ENCODE measurements at regions not wholly inside any gene's neighbourhood (a gene's known extent, or its start where the extent isn't known, plus 50 kb on each side); places are given as distances from the start of the nearest gene placed in this dataset.
"Not testable (repeated sequence)": the region's sequence is repeated elsewhere in the genome, so short reads cannot be mapped to it uniquely, and the experiment has no call there.

DNA sequence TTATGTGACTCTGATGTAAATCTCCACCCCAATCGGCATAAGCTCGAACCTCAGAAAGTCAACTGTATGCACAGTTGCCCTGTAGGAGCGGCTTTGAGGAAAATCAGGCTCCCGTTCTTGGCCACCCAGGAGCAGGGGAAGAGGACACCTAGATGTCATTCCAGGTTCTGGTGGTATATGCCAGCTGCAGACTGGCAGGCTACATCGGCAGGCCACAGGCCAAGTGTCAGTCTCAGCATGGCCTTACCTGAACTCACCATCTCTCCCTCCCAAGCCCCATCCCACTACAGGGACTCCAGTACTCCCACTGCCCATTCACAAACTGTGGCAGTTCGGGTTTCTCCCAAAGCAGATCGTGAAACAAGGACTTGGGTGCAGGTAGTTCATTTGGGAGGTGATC is 428.1 kb downstream of the BCOR start:
- DNase-seq (ENCODE audit: low spot score), result no peak

DNA sequence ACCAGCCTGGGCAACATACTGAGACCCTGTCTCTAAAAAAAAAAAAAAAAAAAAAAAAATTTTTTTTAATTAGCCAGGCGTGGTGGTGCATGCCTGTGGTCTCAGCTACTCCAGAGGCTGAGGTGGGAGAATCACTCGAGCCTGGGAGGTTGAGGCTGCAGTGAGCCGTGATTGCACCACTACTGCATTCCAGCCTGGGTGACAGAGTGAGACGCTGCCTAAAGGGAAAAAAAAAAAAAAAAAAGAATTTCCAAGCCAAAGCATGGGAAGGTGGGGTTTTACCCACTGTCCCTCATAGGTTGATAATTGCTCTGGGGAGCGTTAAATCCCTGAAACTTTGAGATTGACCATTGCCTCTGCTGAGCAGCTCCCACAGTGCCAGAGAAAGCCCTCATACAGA is 427.5 kb downstream of the BCOR start:
- no peak for DNase-seq (ENCODE audit: low spot score)

DNA sequence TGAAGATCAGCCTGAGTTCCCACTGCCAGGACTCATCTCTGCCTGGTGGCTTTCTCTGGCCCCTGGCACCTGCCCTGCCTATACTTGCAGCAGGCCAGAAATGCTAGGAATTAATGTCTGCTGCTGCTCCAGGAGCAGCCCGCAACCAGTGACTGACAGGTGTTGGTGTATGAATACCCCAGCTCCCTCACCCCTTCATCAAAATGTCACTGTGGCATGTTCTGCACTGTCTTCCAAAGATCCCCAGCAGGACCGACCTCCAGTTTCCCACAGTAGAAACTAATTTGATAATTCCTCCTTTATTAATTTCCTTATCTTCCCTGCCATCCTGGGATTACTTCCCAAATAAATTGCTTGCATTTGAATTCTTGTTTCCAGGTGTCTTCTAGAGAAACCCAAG is 425.4 kb downstream of the BCOR start:
- no peak for DNase-seq (ENCODE audit: low spot score)

- DNase-seq (ENCODE audit: low spot score), result no peak
Observed at GRCh38 chrX:39674490-39675161, 423.1 kb downstream of the BCOR start.

- DNase-seq (ENCODE audit: low spot score), result no peak
Observed at GRCh38 chrX:39675162-39675553, 422.6 kb downstream of the BCOR start.

GRCh38 chrX:39675619-39676018 is 422.1 kb downstream of the BCOR start:
- DNase-seq (ENCODE audit: low spot score), result no peak

GRCh38 chrX:39676434-39676833 is 421.3 kb downstream of the BCOR start:
- no peak for DNase-seq (ENCODE audit: low spot score)

DNA sequence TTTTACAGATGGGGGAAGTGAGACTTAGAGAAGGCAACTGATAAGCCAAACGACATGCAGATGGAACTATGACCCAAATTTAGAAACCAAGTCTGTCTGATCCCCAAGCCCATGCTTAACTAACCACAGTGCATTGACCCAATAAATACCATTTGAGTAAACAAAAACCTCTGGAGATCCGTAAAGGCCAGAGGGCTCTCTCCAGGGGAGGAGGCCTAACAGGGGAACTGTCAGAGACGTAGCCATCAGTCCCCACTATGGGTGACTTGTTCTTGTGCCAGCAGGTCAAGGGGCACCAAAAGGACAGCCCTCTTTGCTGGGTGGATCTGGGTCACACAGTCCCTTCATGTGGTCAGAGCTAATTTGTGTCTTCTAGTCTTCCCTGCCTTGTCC is 420.2 kb downstream of the BCOR start:
- DNase-seq (ENCODE audit: low spot score), result no peak

GRCh38 chrX:39677978-39678791 is 419.6 kb downstream of the BCOR start:
- no peak for DNase-seq (ENCODE audit: low spot score)

DNA sequence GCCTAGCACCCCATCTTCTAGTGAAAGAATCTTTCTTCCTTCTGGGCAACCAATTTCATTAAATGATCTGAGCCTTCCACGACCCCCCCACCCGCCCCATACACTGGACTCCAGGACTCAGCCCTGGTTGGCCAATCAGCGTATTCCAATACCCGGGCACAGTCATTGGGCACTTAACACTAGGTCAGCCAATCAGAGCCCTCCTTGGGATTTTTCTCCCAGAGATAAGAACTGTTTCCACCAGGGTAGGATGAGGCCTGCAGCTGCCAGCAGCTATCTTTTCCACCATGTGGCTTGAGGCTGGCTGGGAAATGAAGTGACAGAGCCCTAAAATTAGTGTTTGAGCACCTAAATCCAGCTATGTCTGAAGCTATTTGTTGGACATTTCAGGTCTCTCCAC is 418.8 kb downstream of the BCOR start:
- DNase-seq (ENCODE audit: low spot score), result no peak

DNA sequence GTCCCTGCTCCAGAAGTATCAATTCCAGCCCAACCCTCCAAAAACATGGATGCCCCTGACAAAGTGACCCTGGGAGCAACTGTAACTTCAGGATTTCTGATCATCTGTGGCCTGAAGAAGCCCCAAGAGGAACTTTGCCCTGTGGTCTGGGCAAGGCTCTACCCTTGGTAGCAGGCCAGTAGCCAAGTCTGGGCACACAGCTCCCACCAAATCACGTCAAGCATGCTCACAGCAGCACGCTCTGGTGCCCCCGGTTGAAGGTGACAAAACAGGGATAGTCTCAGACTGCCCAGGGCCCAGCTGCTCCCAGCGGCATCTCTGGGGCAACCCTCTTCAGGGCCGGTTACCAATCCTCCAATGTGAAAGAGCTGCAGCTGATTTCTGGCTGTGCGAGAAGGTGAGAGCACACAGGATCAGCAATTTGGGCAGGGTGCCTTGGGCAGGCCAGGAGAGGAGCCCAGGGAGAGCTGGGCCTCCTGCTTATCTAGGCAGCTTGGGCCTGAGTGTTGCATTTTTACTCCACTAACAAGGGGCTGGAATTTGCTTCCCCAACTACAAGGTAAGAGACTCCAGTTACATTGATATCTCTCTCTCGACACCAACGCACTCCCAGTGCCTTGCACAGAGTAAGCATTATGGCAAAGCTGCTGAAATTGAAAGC is 418.1 kb downstream of the BCOR start:
- no peak for DNase-seq (ENCODE audit: low spot score)

DNA sequence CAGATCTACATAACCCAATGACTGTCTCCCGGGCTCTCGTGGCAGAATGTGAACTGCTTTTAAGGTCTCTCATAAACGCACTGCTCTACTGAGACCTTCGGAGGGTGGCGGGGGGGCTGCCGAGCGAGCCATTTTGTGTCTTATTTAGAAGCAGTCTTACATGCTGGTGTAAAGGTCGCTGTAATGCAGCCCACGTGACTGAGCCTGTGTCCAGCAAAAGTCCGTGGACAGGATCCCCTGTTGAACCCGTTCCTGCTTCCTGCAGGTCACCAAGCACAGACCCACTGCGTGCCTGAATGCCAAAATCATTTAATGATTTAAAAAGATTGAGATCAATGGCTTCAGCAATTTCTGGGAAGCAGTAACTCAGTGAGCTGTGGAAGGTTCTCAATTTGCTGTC is 415.9 kb downstream of the BCOR start:
- no peak for DNase-seq (ENCODE audit: low spot score)

DNA sequence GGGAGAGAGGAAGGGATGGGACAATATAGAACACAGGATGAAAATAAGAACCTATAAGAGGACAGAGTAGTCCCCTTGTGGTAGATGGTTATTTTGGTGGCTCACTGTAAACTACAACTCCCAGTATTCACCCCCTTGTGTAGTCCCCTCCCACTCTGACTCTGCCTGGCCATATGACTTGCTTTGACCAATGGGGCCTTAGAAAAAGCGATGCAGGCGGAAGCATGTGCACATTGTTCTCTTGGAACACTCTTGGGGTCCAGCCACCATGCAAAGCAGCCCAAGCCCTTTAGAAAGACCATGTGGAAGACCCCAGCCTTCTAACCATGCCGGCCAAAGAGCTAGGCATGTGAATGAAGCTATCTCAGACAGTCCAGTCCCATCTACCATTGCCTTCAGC is 415.0 kb downstream of the BCOR start:
- no peak for DNase-seq (ENCODE audit: low spot score)

- DNase-seq (ENCODE audit: low spot score), result no peak
Observed at GRCh38 chrX:39688219-39688575, 409.6 kb downstream of the BCOR start.

DNA sequence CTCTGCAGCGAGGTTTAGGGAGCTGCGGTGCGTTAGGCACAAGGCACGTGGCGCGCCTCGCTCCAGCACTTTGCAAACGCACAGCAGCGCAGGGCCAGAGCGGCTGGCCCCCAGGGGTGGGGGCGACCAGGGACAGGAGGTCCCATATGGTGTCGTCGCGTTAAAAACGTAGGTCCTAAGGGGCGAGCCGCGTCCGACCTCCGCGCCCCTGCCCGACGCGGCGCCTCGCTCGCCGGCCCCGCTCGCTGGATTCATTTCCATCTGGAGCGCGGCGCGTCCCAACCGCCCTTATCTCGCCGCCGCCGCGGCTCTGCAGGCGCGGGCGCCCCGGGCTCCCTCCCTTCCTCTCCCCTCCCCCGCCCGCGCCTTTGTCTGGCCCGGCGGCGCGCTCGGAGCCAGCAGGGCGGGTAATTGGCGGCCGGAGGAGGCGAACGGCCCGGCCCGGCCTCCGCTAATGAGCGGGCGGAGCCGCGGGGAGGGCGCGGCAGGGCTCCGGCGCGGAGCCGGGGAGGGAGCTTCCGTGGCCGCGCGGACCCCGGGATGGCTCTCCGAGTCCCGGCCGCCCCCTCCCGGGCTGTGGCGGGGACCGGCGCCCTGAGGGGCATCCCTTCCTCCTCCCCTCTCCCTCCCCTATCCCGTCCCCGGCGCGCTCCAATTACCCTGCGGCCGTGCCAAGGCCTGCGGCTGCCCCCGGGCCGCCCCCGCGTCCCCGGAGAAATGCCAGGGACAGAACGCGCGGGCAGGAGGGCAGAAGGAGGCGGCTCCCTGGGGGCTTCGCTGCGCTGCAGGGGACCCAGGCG is 409.0 kb downstream of the BCOR start:
- DNase-seq (ENCODE audit: low spot score), result peak; percentile 8

- no peak for DNase-seq (ENCODE audit: low spot score)
Observed at GRCh38 chrX:39689376-39690104, 408.2 kb downstream of the BCOR start.

- no peak for DNase-seq (ENCODE audit: low spot score)
Observed at GRCh38 chrX:39690541-39691415, 407.0 kb downstream of the BCOR start.

DNA sequence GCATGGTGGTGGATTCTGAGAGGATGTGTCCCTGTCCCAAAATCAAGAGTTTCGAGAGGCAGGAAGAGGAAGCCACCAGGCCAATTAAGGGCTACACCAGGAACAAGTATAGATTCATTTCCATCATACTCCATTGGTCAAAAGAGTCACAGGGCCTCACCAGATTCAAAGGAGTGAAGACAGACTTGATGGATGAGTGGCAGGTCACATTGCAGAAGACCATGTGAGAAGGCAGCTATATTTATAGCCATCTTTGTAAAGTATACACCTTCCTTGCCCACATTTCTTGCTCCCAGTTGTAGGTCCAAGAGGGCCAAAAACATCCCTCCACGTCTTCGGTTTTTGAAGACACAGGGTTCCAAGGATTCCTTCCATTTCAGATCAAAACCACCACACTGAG is 406.0 kb downstream of the BCOR start:
- DNase-seq (ENCODE audit: low spot score), result no peak

DNA sequence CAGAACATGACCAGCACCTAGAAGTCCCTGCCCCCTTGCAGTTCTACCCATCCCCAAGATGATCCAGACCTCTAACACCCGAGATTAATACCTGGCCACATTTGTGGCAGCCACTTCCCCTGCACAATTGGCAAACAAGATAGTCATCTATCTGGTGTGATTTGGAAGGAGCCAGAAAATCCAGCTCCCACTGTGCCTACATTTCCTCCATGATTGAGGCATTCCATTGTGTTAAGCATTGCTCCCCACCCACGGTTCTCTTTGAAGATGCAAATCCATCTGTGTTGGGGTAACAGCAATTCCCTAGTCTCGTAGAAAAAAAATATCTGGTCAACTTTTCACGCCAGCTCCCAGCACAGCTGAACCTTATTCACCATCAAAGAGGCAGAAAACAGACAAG is 405.0 kb downstream of the BCOR start:
- no peak for DNase-seq (ENCODE audit: low spot score)

- peak; percentile 10 for DNase-seq (ENCODE audit: low spot score)
Observed at GRCh38 chrX:39693298-39693697, 404.5 kb downstream of the BCOR start.

- not testable (repeated sequence) for DNase-seq (ENCODE audit: low spot score)
Observed at GRCh38 chrX:39702636-39703035, 395.1 kb downstream of the BCOR start.
